ENCODE measurements at regions not wholly inside any gene's neighbourhood (a gene's known extent, or its start where the extent isn't known, plus 50 kb on each side); places are given as distances from the start of the nearest gene placed in this dataset.

GRCh38 chr6:24004062-24004461 lies 122.0 kb upstream of the NRSN1 start (continued):
- TF ChIP-seq TFDP1 (CRISPR knock-in tag; IDR thresholded peaks at IDR 0.05; ENCODE audit: borderline replicate concordance) (no peak), ZNF562 (CRISPR knock-in tag; IDR thresholded peaks at IDR 0.05; ENCODE audit: borderline replicate concordance) (no peak), ZBTB37 (CRISPR knock-in tag; IDR thresholded peaks at IDR 0.05) (no peak)

- Histone ChIP-seq H3K4me3 (replicated peaks in 1 of 3; ENCODE audit: insufficient read depth in 1 of 3, low read depth in 2 of 3, low read length in 3 of 3) (no peak overlapping the region), H3K27me3 (ENCODE audit: control insufficient read depth in 1 of 2, insufficient read depth in 2 of 2, low read length in 2 of 2) (peaks cover 0 to 3% of the 10 kb centered on the region in 2 experiments; a peak in 1 of 5 replicates), H3K4me1 (ENCODE audit: insufficient read depth, low read length) (no peaks in the 10 kb centered on the region), H4K20me1 (ENCODE audit: insufficient read depth, low read length) (no peaks in the 10 kb centered on the region), H2AFZ (ENCODE audit: low read length) (no peak overlapping the region), H3K36me3 (replicated peaks in 1 of 2; ENCODE audit: control insufficient read depth in 1 of 2, insufficient read depth in 2 of 2, low read length in 2 of 2) (no peaks in the 10 kb centered on the region), H3K79me2 (ENCODE audit: insufficient read depth, low read length) (no peaks in the 10 kb centered on the region), H3K9me3 (ENCODE audit: low read length) (no peaks in the 10 kb centered on the region), H3K4me2 (ENCODE audit: low read depth, low read length) (no peak overlapping the region), H3K27ac (ENCODE audit: extremely low read length, insufficient read depth, low read length) (no peak overlapping the region), H3K9ac (ENCODE audit: insufficient read depth, low read depth, low read length) (no peak overlapping the region)
- TF ChIP-seq STAG1 (CRISPR knock-in tag; IDR thresholded peaks at IDR 0.05) (peak; percentile 24; the same call in 1 of the 2 replicates), CTCF (CRISPR knock-in tag; IDR thresholded peaks at IDR 0.05) (peak; percentile 29), FLYWCH1 (CRISPR knock-in tag; IDR thresholded peaks at IDR 0.05) (no peak)
- 4% methylated on average over 1 of the region's 1 CpG for WGBS (ENCODE audit: low lambda C conversion rate)
- ATAC-seq (no peak), DNase-seq (ENCODE audit: low spot score) (no peak), FAIRE-seq (no peak)
- BruUV-seq (replicated peaks), result no TSS peak
- in situ Hi-C loops (cut with HindIII; ENCODE audit: extremely low pct_ligation_motif_present, low pct_unique_long_range_greater_than_20kb) (no loop called here), intact Hi-C loops (cut with micrococcal nuclease; ENCODE audit: unreplicated experiment) (no loop called here)
- ChIA-PET POLR2A (no interaction called here), CTCF (ENCODE audit: low intra/inter-chr PET ratio, low total read pairs) (no interaction called here)
Measured at GRCh38 chr6:24004659-24005058, 121.4 kb upstream of the NRSN1 start.

All from HepG2 (cell line).